Eye (tissue), 1 donor: ENCODE measurements at regions not wholly inside any gene's neighbourhood (a gene's known extent, or its start where the extent isn't known, plus 50 kb on each side); places are given as distances from the start of the nearest gene placed in this dataset.
"Not testable (repeated sequence)": the region's sequence is repeated elsewhere in the genome, so short reads cannot be mapped to it uniquely, and the experiment has no call there.

Experiments used
- DNase-seq: peaks from one replicate; pipeline ENCODE4 v3.0.0-alpha.2; 2015

DNA sequence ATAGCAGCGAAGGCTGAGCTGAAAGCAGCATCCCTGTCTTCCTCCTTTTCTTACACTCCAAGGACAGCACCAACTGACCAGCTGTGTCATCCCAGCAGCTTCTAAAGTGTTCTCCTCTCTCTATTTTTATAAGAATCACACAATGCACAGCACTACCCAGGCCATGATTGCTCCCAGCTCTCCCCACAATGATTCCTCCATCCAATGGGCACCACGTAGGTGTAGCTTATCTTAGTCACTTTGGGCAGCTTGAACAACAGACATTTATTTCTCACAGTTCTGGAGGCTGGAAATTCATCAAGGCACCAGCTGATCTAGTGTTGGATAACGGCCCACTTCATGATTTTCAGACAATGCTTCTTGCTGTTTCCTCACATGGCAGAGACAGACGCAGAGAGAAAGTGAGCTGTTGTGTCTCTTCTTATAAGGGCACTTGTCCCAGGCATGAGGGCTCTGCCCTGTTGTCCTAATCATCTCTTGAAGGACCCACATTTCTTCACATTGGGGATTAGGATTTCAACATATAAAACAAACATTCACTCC is 92.0 kb upstream of the CDC14C start:
- no peak for DNase-seq

DNA sequence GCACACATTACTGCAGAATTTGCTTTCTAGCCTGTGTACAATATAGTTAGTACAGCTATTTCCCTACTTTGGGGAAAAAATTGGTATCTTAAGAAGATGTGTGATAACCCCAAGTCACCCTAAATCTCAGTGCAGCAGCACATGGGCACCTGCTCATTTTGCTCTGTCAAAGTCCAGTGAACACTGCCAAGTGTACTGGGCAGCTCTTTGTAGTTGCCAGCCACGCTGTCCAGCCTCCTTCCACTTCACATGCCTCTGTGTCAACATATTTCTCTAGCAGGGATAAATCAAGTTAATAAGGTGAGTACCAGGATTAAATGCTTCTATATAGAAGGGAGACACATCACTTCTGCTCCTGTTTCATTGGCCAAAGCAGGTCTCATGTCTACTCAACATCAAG is 87.1 kb upstream of the CDC14C start:
- peak; percentile 44 for DNase-seq

DNA sequence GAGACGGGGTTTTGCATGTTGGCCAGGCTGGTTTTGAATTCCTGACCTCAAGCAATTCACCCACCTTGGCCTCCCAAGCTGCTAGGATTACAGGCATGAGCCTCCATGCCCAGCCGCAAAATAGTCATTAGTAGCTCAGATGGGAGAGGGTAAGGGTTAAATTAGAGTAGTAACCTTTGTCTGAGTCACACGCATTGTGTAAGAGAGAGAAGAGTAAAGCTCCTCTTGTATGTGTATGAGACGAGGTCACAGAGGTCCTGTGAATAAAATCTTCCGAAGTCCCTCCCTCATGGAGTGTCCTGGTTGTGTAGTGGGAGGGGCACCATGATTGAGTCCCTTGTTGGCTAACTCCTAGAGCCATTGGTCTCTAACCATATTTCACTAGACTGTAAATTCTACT is 85.2 kb upstream of the CDC14C start:
- DNase-seq = no peak

DNA sequence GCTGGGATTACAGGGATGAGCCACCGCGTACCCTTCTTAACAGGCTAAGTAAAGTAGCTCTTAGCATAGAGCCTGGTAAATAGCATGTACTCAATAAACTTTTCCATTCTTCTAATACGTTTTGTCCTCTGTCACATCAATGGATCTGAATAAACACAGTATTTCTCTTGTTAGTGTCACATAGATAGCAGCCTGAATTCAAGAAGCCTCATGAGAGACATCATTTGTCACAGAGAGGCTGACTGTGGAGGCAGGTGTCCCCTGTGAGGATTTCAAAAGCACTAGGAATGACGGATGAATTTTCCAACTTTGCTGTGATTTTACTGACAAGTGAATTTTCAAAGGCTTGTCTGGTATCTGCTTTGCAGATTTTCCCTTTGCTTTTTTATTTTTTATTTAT is 82.6 kb upstream of the CDC14C start:
- DNase-seq = no peak

DNA sequence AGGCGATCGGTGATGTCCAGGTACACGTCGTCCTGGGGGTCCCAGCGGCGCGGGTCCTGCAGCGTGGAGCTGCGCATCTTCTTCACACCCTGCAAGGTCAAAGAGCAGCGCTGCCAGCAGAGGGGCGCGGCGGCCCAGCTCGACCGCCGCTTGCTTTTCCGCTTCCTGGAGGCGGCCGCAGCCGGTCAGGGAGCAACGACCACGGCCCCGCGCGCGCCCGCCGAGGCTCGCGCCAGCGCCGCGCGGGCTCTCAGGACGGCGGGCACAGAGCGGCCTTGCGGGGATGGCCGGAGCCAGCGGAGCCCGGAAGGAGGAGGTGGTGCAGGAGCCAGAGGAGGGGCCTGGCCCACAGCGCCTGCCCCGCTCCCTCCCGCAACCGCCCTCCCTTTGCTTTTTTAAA is 76.4 kb upstream of the CDC14C start:
- DNase-seq = peak; percentile 28

DNA sequence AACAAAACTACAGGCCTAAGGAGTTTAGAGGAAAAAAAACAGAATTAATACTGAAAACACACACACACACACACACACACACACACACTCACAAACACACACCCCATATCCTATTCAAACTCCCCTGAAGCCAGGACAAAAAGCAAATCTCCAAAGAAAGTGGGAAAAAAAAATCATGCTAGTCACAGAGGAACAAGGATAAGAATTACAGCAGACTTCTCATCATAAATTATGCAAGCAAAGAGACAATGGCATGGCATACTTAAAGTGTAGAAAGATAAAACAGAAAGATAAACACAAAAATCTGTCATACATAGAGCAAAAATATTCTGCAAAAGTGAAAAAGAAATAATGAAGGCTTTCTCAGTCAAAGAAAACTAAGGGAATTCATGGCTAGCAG is 63.9 kb upstream of the CDC14C start:
- not testable (repeated sequence) for DNase-seq

DNA sequence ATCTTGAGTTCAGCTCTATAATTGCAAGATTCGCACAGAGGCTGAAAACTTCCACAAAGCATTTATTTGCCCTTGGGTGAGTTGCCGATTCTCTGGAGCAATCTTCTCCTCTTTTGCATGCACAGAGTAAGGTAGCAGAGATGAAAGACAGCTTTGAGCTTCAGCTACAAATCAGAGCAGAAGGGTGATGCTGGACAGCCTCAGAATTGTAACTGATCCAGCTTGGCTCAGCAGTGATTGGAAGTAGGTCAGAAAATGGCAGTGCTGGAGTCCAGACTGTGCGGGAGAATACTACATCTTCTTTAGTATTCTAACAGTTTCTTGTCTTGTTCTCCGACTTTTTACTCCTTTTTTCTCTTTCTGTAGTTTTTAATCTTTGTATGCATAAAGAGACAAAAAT is 55.4 kb upstream of the CDC14C start:
- DNase-seq = no peak

DNA sequence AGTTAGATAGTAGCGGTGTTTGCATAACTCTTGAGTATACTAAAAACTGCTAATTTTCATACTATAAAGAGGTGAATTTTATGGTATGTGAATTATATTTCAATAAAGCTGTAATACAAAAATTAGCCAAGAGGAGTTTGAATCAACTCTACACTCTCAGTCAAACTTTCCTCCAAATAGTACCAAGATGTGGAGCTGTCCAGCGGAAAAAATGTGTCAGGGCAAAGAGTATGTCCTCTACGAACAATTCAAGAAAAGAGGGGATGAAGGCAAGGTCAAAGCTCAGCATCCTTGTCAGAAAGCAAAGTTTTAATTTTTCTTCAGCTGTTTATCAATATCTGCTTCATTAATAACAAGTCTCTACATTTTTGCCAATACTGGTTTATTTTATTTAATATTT is 51.8 kb upstream of the CDC14C start:
- DNase-seq = no peak
